HepG2 (cell line): ENCODE measurements at regions not wholly inside any gene's neighbourhood (a gene's known extent, or its start where the extent isn't known, plus 50 kb on each side); places are given as distances from the start of the nearest gene placed in this dataset.
A peak's percentile ranks its signal among the peaks of the same experiment; 100 is the strongest.

Experiments
- ATAC-seq: fragments of 200-7000 bp; cut with Tn5 transposase; 3 replicates; pipeline ENCODE4 v1.9.1; 2020; ENCODE audit warnings: mild to moderate bottlenecking, moderate library complexity
- BruUV-seq: library from RNA; stranded (reverse); fragments of 400-500 nt; replicated peaks from 2 replicates; lab custom pipeline; 2021; lab: Mats Ljungman, UMichigan
- CTCF ChIA-PET: fragments of 300-600 bp; formaldehyde crosslinking; extraction: SDS; loops from one replicate; lab custom pipeline; 2021; ENCODE audit warnings: low total read pairs, inconsistent platforms, low intra/inter-chr PET ratio; lab: Yijun Ruan, JAX
- POLR2A ChIA-PET: fragments of 350-600 bp; sonication (Branson Sonifier 250); formaldehyde crosslinking; loops from one replicate; lab custom pipeline; 2020; ENCODE audit warnings: antibody characterized with exemption, inconsistent platforms; lab: Yijun Ruan, JAX
- DNase-seq: peaks from one replicate; pipeline ENCODE4 v3.0.0-alpha.2; 2015; ENCODE audit warnings: low spot score
- FAIRE-seq: peaks from 3 replicates; lab custom pipeline; 2011; peaks lifted over from hg19 to GRCh38; lab: Jason Lieb, UNC
- H2AFZ ChIP-seq: one replicate; pipeline ENCODE4 v1.6.1; 2011; ENCODE audit warnings: low read length, inconsistent platforms
- H3K27ac ChIP-seq: fragments of 300-600 bp; 3 replicates; pipeline ENCODE4 v1.8.0; 2011; ENCODE audit warnings: mixed run types, mild to moderate bottlenecking, mixed read lengths, low read length, inconsistent platforms; ENCODE audit not compliant: insufficient read depth; ENCODE audit errors: extremely low read length
- H3K27me3 ChIP-seq, 2 experiments: fragments of 200-600 bp in 1 of 2; 2 replicates in 1 of 2; 3 replicates in 1 of 2; pipeline versions ENCODE4 v1.6.0 to v1.8.0; 2011; ENCODE audit warnings: low read length in 2 of 2, mild to moderate bottlenecking in 2 of 2, moderate library complexity in 2 of 2, inconsistent platforms in 1 of 2; ENCODE audit not compliant: insufficient read depth in 2 of 2, control insufficient read depth in 1 of 2
- H3K36me3 ChIP-seq, 2 experiments: fragments of 200-600 bp in 1 of 2; replicated peaks in 1 of 2; 2 replicates in 1 of 2; 3 replicates in 1 of 2; pipeline versions ENCODE4 v1.5.1 to v1.8.0; 2011; ENCODE audit warnings: low read length in 2 of 2, inconsistent platforms in 1 of 2; ENCODE audit not compliant: insufficient read depth in 2 of 2, control insufficient read depth in 1 of 2
- H3K4me1 ChIP-seq: 2 replicates; pipeline ENCODE4 v1.5.1; 2012; ENCODE audit warnings: low read length, inconsistent platforms; ENCODE audit not compliant: insufficient read depth
- H3K4me2 ChIP-seq: 2 replicates; pipeline ENCODE4 v1.6.0; 2011; ENCODE audit warnings: low read depth, low read length, inconsistent platforms
- H3K4me3 ChIP-seq, 3 experiments: fragments of 200-600 bp in 1 of 3; sonication (generic), shearing (Covaris generic) in 1 of 3; replicated peaks in 1 of 3; 2 replicates each; pipeline ENCODE4 v1.5.1; 2011 to 2016; ENCODE audit warnings: low read length in 3 of 3, inconsistent platforms in 2 of 3, low read depth in 2 of 3, mild to moderate bottlenecking in 2 of 3, control low read depth in 1 of 3, mixed read lengths in 1 of 3; ENCODE audit not compliant: insufficient read depth in 1 of 3
- H3K79me2 ChIP-seq: one replicate; pipeline ENCODE4 v1.6.1; 2011; ENCODE audit warnings: low read length, inconsistent platforms; ENCODE audit not compliant: insufficient read depth
- H3K9ac ChIP-seq: 2 replicates; pipeline ENCODE4 v1.6.0; 2011; ENCODE audit warnings: mild to moderate bottlenecking, low read depth, low read length, inconsistent platforms; ENCODE audit not compliant: insufficient read depth
- H3K9me3 ChIP-seq: 2 replicates; pipeline ENCODE4 v1.5.1; 2012; ENCODE audit warnings: mild to moderate bottlenecking, low read length
- H4K20me1 ChIP-seq: 2 replicates; pipeline ENCODE4 v1.6.0; 2011; ENCODE audit warnings: inconsistent platforms, mild to moderate bottlenecking, low read length, moderate library complexity; ENCODE audit not compliant: insufficient read depth
- ARID3A ChIP-seq: IDR thresholded peaks from 2 replicates; pipeline ENCODE4 v1.6.1; 2012; ENCODE audit warnings: low read depth, low read length, improper control_type of control experiment
- ATF7-NPFF ChIP-seq: sonication (generic); formaldehyde crosslinking; IDR thresholded peaks from 2 replicates; pipeline ENCODE4 v1.8.1; 2023; ENCODE audit warnings: mild to moderate bottlenecking, low read depth, missing genetic modification reagents, moderate library complexity
- CEBPG ChIP-seq: IDR thresholded peaks from 2 replicates; pipeline ENCODE4 v1.6.1; 2016
- ETS1 ChIP-seq: sonication (generic); formaldehyde crosslinking; IDR thresholded peaks from 2 replicates; pipeline ENCODE4 v1.4.0; 2020; ENCODE audit warnings: missing genetic modification reagents
- FOXC1 ChIP-seq: sonication (generic); formaldehyde crosslinking; IDR thresholded peaks from 2 replicates; pipeline ENCODE4 v1.8.0; 2022; ENCODE audit warnings: mild to moderate bottlenecking, missing genetic modification reagents, borderline replicate concordance
- HES4 ChIP-seq: sonication (generic); formaldehyde crosslinking; IDR thresholded peaks from 2 replicates; pipeline ENCODE4 v1.9.0; 2021; ENCODE audit warnings: mild to moderate bottlenecking, missing genetic modification reagents, borderline replicate concordance
- HNF4G ChIP-seq, 2 experiments: sonication (generic) in 1 of 2; formaldehyde crosslinking in 1 of 2; IDR thresholded peaks; 2 replicates each; pipeline versions ENCODE4 v1.4.0 to v1.6.1; 2011 to 2020; ENCODE audit warnings: borderline replicate concordance in 2 of 2, low read depth in 2 of 2, mild to moderate bottlenecking in 2 of 2, low read length in 1 of 2, missing genetic modification reagents in 1 of 2, moderate library complexity in 1 of 2
- NR2C2 ChIP-seq: sonication (generic); formaldehyde crosslinking; IDR thresholded peaks from 2 replicates; pipeline ENCODE4 v1.4.0; 2020; ENCODE audit warnings: missing genetic modification reagents, mild to moderate bottlenecking, moderate library complexity, borderline replicate concordance
- SP2 ChIP-seq: sonication (generic); formaldehyde crosslinking; IDR thresholded peaks from 2 replicates; pipeline ENCODE4 v1.5.1; 2020; ENCODE audit warnings: mild to moderate bottlenecking, missing genetic modification reagents
- TBP ChIP-seq: sonication (generic); formaldehyde crosslinking; IDR thresholded peaks from 2 replicates; pipeline ENCODE4 v1.5.0; 2020; ENCODE audit warnings: missing genetic modification reagents
- TBX2 ChIP-seq: sonication (generic); formaldehyde crosslinking; IDR thresholded peaks from 2 replicates; pipeline ENCODE4 v1.5.0; 2020; ENCODE audit warnings: missing genetic modification reagents, mild to moderate bottlenecking, borderline replicate concordance
- ZBTB46 ChIP-seq: sonication (generic); formaldehyde crosslinking; IDR thresholded peaks from 2 replicates; pipeline ENCODE4 v1.4.0; 2020; ENCODE audit warnings: mild to moderate bottlenecking, missing genetic modification reagents, borderline replicate concordance
- ZNF224 ChIP-seq: sonication (generic); formaldehyde crosslinking; IDR thresholded peaks from 2 replicates; pipeline ENCODE4 v1.5.0; 2020; ENCODE audit warnings: mild to moderate bottlenecking, missing genetic modification reagents
- WGBS: methylation state at CpG from one replicate; pipeline ENCODE4 v1.1.6; 2017; ENCODE audit warnings: low lambda C conversion rate; 5-methylcytosine and 5-hydroxymethylcytosine counted together
- in situ Hi-C: cut with HindIII; loops from 2 replicates; pipeline ENCODE4 v1.10.0; 2017; ENCODE audit warnings: low pct_unique_long_range_greater_than_20kb; ENCODE audit not compliant: extremely low pct_ligation_motif_present
- intact Hi-C: fragments of 100-400 bp; cut with micrococcal nuclease; formaldehyde crosslinking; loops from one replicate; pipeline ENCODE4 v1.10.0; 2022; ENCODE audit not compliant: unreplicated experiment

- TF ChIP-seq ZNF224 (CRISPR knock-in tag), result no peak
- TF ChIP-seq FOXC1, result no peak
- TF ChIP-seq HES4, result no peak
- TF ChIP-seq ZBTB46, result no peak
- no peak for TF ChIP-seq TBP (CRISPR knock-in tag)
- no peak for TF ChIP-seq SP2 (CRISPR knock-in tag)
Observed at GRCh38 chr2:234569776-234570430, 73.0 kb upstream of the ARL4C start (continued).

- Histone ChIP-seq H3K4me1 (peaks cover 33% of the 10 kb centered on the region), H3K27ac (no peak overlapping the region), H3K79me2 (no peaks in the 10 kb centered on the region), H3K9me3 (no peaks in the 10 kb centered on the region), H3K4me2 (peak overlapping the region; percentile 60), H3K27me3 (peaks cover 0 to 10% of the 10 kb centered on the region in 2 experiments; a peak in 3 of 5 replicates), H3K9ac (no peak overlapping the region), H3K36me3 (no peaks in the 10 kb centered on the region), H4K20me1 (no peaks in the 10 kb centered on the region), H2AFZ (no peak overlapping the region), H3K4me3 (no peak overlapping the region)
- CTCF ChIA-PET, result no interaction called here
- intact Hi-C loops, result no loop called here
- POLR2A ChIA-PET, result interaction anchor here (1.3 to 1.8 kb wide), 4 partner anchors 112 to 314 kb away, joined by 3 to 5 read pairs (median 4); no protein-coding TSS in a partner anchor
- in situ Hi-C loops, result no loop called here
- 0% methylated on average over 2 of the region's 2 CpGs for WGBS
- BruUV-seq, result no TSS peak
- FAIRE-seq (no peak), ATAC-seq (peak; percentile 57), DNase-seq (peak; percentile 52)
- TF ChIP-seq ETS1 (CRISPR knock-in tag) (no peak), TBX2 (CRISPR knock-in tag) (peak; percentile 10; the same call in 1 of the 2 replicates), ATF7-NPFF (no peak), ARID3A (peak; percentile 43; the same call in 1 of the 2 replicates), NR2C2 (CRISPR knock-in tag) (peak; percentile 46; the same call in 1 of the 2 replicates), CEBPG (CRISPR knock-in tag) (peak; percentile 65), HNF4G (IDR thresholded peaks at IDR 0.05; ENCODE audit: borderline replicate concordance, low read depth, low read length) (no peak), HNF4G (CRISPR knock-in tag; IDR thresholded peaks at IDR 0.05; ENCODE audit: borderline replicate concordance, low read depth) (no peak)
Observed at GRCh38 chr2:234566622-234567021, 69.7 kb upstream of the ARL4C start.
